ENCODE measurements at regions not wholly inside any gene's neighbourhood (a gene's known extent, or its start where the extent isn't known, plus 50 kb on each side); places are given as distances from the start of the nearest gene placed in this dataset.

- no peak overlapping the region for H3K27ac ChIP-seq
- H3K36me3 ChIP-seq = no peaks in the 10 kb centered on the region
- H3K4me3 ChIP-seq (ENCODE audit: low read depth, low read length) = no peak overlapping the region
- no peaks in the 10 kb centered on the region for H3K9me3 ChIP-seq (ENCODE audit: severe bottlenecking)
- TF ChIP-seq CTCF (IDR thresholded peaks at IDR 0.05; ENCODE audit: low read depth, low read length) = no peak
- DNase-seq = no peak
- no peaks in the 10 kb centered on the region for H3K27me3 ChIP-seq (ENCODE audit: insufficient read depth, low read depth, severe bottlenecking)
Measured at GRCh38 chr9:2299156-2299842, 284.2 kb downstream of the SMARCA2 start.

- Histone ChIP-seq H3K27ac (no peak overlapping the region), H3K9me3 (ENCODE audit: severe bottlenecking) (no peaks in the 10 kb centered on the region), H3K4me3 (ENCODE audit: low read depth, low read length) (no peak overlapping the region), H3K27me3 (ENCODE audit: insufficient read depth, low read depth, severe bottlenecking) (no peaks in the 10 kb centered on the region), H3K36me3 (no peaks in the 10 kb centered on the region)
- DNase-seq = no peak
- TF ChIP-seq CTCF (IDR thresholded peaks at IDR 0.05; ENCODE audit: low read depth, low read length) = no peak
Measured at GRCh38 chr9:2299843-2300205, 284.7 kb downstream of the SMARCA2 start.

- no peaks in the 10 kb centered on the region for H3K9me3 ChIP-seq (ENCODE audit: severe bottlenecking)
- H3K4me3 ChIP-seq (ENCODE audit: low read depth, low read length) = no peak overlapping the region
- DNase-seq = no peak
- no peaks in the 10 kb centered on the region for H3K36me3 ChIP-seq
- no peaks in the 10 kb centered on the region for H3K27me3 ChIP-seq (ENCODE audit: insufficient read depth, low read depth, severe bottlenecking)
- no peak overlapping the region for H3K27ac ChIP-seq
- TF ChIP-seq CTCF (IDR thresholded peaks at IDR 0.05; ENCODE audit: low read depth, low read length) = no peak
Measured at GRCh38 chr9:2300325-2300724, 285.2 kb downstream of the SMARCA2 start.

GRCh38 chr9:2302606-2303005, 287.5 kb downstream of the SMARCA2 start:
- DNase-seq = no peak
- H3K36me3 ChIP-seq = no peaks in the 10 kb centered on the region
- no peaks in the 10 kb centered on the region for H3K9me3 ChIP-seq (ENCODE audit: severe bottlenecking)
- no peak for TF ChIP-seq CTCF (IDR thresholded peaks at IDR 0.05; ENCODE audit: low read depth, low read length)
- H3K27ac ChIP-seq = no peak overlapping the region
- H3K4me3 ChIP-seq (ENCODE audit: low read depth, low read length) = no peak overlapping the region
- H3K27me3 ChIP-seq (ENCODE audit: insufficient read depth, low read depth, severe bottlenecking) = no peaks in the 10 kb centered on the region

- Histone ChIP-seq H3K27ac (no peak overlapping the region), H3K9me3 (ENCODE audit: severe bottlenecking) (no peaks in the 10 kb centered on the region), H3K4me3 (ENCODE audit: low read depth, low read length) (no peak overlapping the region), H3K27me3 (ENCODE audit: insufficient read depth, low read depth, severe bottlenecking) (no peaks in the 10 kb centered on the region), H3K36me3 (no peaks in the 10 kb centered on the region)
- DNase-seq = no peak
- no peak for TF ChIP-seq CTCF (IDR thresholded peaks at IDR 0.05; ENCODE audit: low read depth, low read length)
Measured at GRCh38 chr9:2303056-2303455, 287.9 kb downstream of the SMARCA2 start.

GRCh38 chr9:2307480-2307879, 292.3 kb downstream of the SMARCA2 start:
- DNase-seq = no peak
- H3K9me3 ChIP-seq (ENCODE audit: severe bottlenecking) = no peaks in the 10 kb centered on the region

More at GRCh38 chr9:2307480-2307879, 292.3 kb downstream of the SMARCA2 start:
- no peak for TF ChIP-seq CTCF (IDR thresholded peaks at IDR 0.05; ENCODE audit: low read depth, low read length)
- H3K36me3 ChIP-seq = no peaks in the 10 kb centered on the region
- no peaks in the 10 kb centered on the region for H3K27me3 ChIP-seq (ENCODE audit: insufficient read depth, low read depth, severe bottlenecking)
- H3K27ac ChIP-seq = no peak overlapping the region
- no peak overlapping the region for H3K4me3 ChIP-seq (ENCODE audit: low read depth, low read length)
